Heart right ventricle (tissue), 16 donors: ENCODE measurements at regions not wholly inside any gene's neighbourhood (a gene's known extent, or its start where the extent isn't known, plus 50 kb on each side); places are given as distances from the start of the nearest gene placed in this dataset.

Experiments
- ATAC-seq, 8 donors: fragments of 200-7000 bp; cut with Tn5 transposase; one replicate each; pipeline ENCODE4 v1.9.1; 2020; ENCODE audit warnings: mild to moderate bottlenecking in 8 of 8, moderate library complexity in 8 of 8, moderate number of reproducible peaks in 1 of 8
- DNase-seq, 2 donors: peaks; one replicate each; pipeline ENCODE4 v3.0.0-alpha.2; 2020
- H3K27ac ChIP-seq, 10 donors: fragments of 200-600 bp; sonication (generic) in 2 of 10; one replicate each; pipeline versions ENCODE4 v1.5.0 to v1.8.0; 2020 to 2022; ENCODE audit warnings: mild to moderate bottlenecking in 3 of 10
- H3K27me3 ChIP-seq, 7 donors: fragments of 200-600 bp; one replicate each; pipeline ENCODE4 v1.8.0; 2021 to 2022; ENCODE audit warnings: mild to moderate bottlenecking in 2 of 7
- H3K36me3 ChIP-seq, 9 donors: fragments of 200-600 bp; sonication (generic) in 1 of 9; one replicate each; pipeline versions ENCODE4 v1.5.0 to v1.8.0; 2020 to 2022; ENCODE audit warnings: mild to moderate bottlenecking in 2 of 9
- H3K4me1 ChIP-seq, 9 donors: fragments of 200-600 bp; sonication (generic) in 1 of 9; one replicate each; pipeline versions ENCODE4 v1.5.0 to v1.8.0; 2020 to 2022; ENCODE audit warnings: mild to moderate bottlenecking in 4 of 9
- H3K4me3 ChIP-seq, 10 donors: fragments of 200-600 bp; sonication (generic) in 2 of 10; one replicate each; pipeline versions ENCODE4 v1.5.0 to v1.8.0; 2020 to 2022; ENCODE audit warnings: mild to moderate bottlenecking in 7 of 10, moderate library complexity in 2 of 10
- H3K9me3 ChIP-seq, 11 donors: fragments of 200-600 bp in 10 of 11; sonication (generic) in 2 of 11; one replicate each; pipeline versions ENCODE4 v1.5.0 to v1.8.0; 2013 to 2022; ENCODE audit warnings: mild to moderate bottlenecking in 2 of 11, control low read depth in 1 of 11, moderate library complexity in 1 of 11
- CTCF ChIP-seq, 9 donors: fragments of 200-600 bp; sonication (generic) in 2 of 9; IDR thresholded peaks; one replicate each; pipeline versions ENCODE4 v1.5.0 to v1.8.0; 2021 to 2022; ENCODE audit warnings: antibody characterized with exemption in 9 of 9, mild to moderate bottlenecking in 5 of 9, moderate library complexity in 1 of 9
- WGBS, 2 donors: extraction: QIAGEN DNeasy Blood & Tissue Kit; methylation state at CpG; one replicate each; pipeline ENCODE4 v1.1.7; 2013; ENCODE audit warnings: inconsistent platforms in 1 of 2; 5-methylcytosine and 5-hydroxymethylcytosine counted together
- intact Hi-C, 10 donors: fragments of 100-400 bp; cut with DNase I; formaldehyde crosslinking; loops; one replicate each; pipeline versions ENCODE4 v1.11.1 to v1.14.2; 2022
- donor health status: Arrhythmogenic right ventricular cardiomyopathy.
- donor health status: ischemic (EF 13 %, LVEDD 7.1; RV severe dilation, severe dysfunction).
- donor health status: healthy with polysubstance abuse.
- donor health status: DM: no; HTN: yes; CAD: no.
- donor health status: DM: no; HTN: no; CAD: no.
- donor health status: ischemic (EF 25% LVEDD 6.9; RV normal size, moderate dysfunction).
- donor health status: ischemic (EF 25% LVEDD 5.7; RV mildly dilated, moderate dysfunction).
- donor health status: healthy.
- donor health status: DM: yes; HTN: yes; CAD: no.
- donor health status: Ischemic cardiomyopathy.
- donor health status: ischemic (EF 35%, LVEDD 5.7; RV mildly dilated, moderate dysfunction).
- donor health status: nonischemic (EF 11% LVEDD 7.7; RV severe dilation, severe dysfunction).
- donor health status: DM: yes; HTN: yes; CAD: no.
- donor health status: PGD.
- donor health status: ischemic (EF 29% LVEDD 5.4; RV normal size, mild dysfunction).
- donor health status: nonischemic (EF 23%, LVEDD 6.1; RV moderate dilation, normal function).

- intact Hi-C loops, result no loop called here
- Histone ChIP-seq H3K36me3 (peaks cover 0 to 8% (median 0%) of the 10 kb centered on the region in 9 donors), H3K9me3 (no peaks in the 10 kb centered on the region), H3K27ac (no peak overlapping the region), H3K27me3 (no peaks in the 10 kb centered on the region), H3K4me1 (peaks cover 0 to 27% (median 18%) of the 10 kb centered on the region in 9 donors), H3K4me3 (no peak overlapping the region)
- ATAC-seq (no peak), DNase-seq (no peak)
- WGBS, 2 donors, result 79 to 89% methylated on average over 3 of the region's 3 CpGs
- no peak for TF ChIP-seq CTCF (IDR thresholded peaks at IDR 0.05)
Measured at GRCh38 chr5:141769671-141770070, 87.6 kb upstream of the ARAP3 start.

- ATAC-seq (no peak), DNase-seq (no peak)
- no peaks in the 10 kb centered on the region for H3K36me3 ChIP-seq
- WGBS, 2 donors, result 78 to 82% methylated on average over 15 of the region's 15 CpGs
- H3K4me3 ChIP-seq, result no peak overlapping the region
- H3K27ac ChIP-seq, result no peak overlapping the region
- intact Hi-C loops, result no loop called here
- no peaks in the 10 kb centered on the region for H3K9me3 ChIP-seq
- TF ChIP-seq CTCF (IDR thresholded peaks at IDR 0.05), result no peak
- peaks cover 0 to 1% (median 0%) of the 10 kb centered on the region in 7 donors for H3K27me3 ChIP-seq
- peaks cover 0 to 30% (median 17%) of the 10 kb centered on the region in 9 donors for H3K4me1 ChIP-seq
Measured at GRCh38 chr5:141767671-141768070, 85.6 kb upstream of the ARAP3 start.

- intact Hi-C loops, result no loop called here
- H3K36me3 ChIP-seq, result no peaks in the 10 kb centered on the region
- no peak for TF ChIP-seq CTCF (IDR thresholded peaks at IDR 0.05)
- H3K9me3 ChIP-seq, result no peaks in the 10 kb centered on the region
- no peak overlapping the region for H3K27ac ChIP-seq
- WGBS, 2 donors, result 47 to 55% methylated on average over 2 of the region's 2 CpGs
- H3K4me3 ChIP-seq, result no peak overlapping the region
- H3K4me1 ChIP-seq, result peaks cover 3 to 23% (median 7%) of the 10 kb centered on the region in 9 donors
- H3K27me3 ChIP-seq, result peaks cover 0 to 7% (median 0%) of the 10 kb centered on the region in 7 donors
- DNase-seq (no peak), ATAC-seq (peak in 1 of 8 donors; percentile 28)
Measured at GRCh38 chr5:141765896-141766551, 84.0 kb upstream of the ARAP3 start.

- ATAC-seq, result no peak
- intact Hi-C loops, result loop anchor here in 3 of 10 donors (2.0 to 5.0 kb wide), 4 partner anchors 44 to 199 kb away; no protein-coding TSS in a partner anchor
- Histone ChIP-seq H3K36me3 (no peaks in the 10 kb centered on the region), H3K27me3 (peaks cover 0 to 26% (median 10%) of the 10 kb centered on the region in 7 donors), H3K4me3 (no peak overlapping the region), H3K9me3 (no peaks in the 10 kb centered on the region), H3K27ac (no peak overlapping the region), H3K4me1 (peaks cover 2 to 26% (median 13%) of the 10 kb centered on the region in 9 donors)
- WGBS, 2 donors, result 61 to 70% methylated on average over 5 of the region's 5 CpGs
- no peak for TF ChIP-seq CTCF (IDR thresholded peaks at IDR 0.05)
- no peak for DNase-seq
Measured at GRCh38 chr5:141763541-141763940, 81.5 kb upstream of the ARAP3 start.
